ENCODE measurements at regions not wholly inside any gene's neighbourhood (a gene's known extent, or its start where the extent isn't known, plus 50 kb on each side); places are given as distances from the start of the nearest gene placed in this dataset.

DNA sequence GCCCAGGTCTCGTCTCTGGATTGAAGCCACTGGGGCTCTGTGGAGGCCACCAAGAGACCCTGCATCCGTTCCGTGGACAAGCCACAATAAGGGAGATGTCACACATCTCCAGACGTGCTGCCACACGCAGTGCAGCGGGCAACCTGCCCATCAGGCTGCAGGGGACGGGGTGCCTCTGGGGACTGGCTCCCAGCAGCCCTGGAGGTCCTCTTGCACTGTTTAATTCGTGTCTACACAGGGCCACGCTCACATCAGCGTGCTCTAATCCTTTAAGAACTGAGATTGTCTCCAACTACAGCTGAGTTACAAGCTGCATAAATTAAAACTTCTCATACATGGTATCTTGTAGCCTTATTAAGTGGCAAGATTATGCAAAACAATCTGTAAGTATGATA lies 1232.2 kb downstream of the BRD1 start:
- TF ChIP-seq, protein P1, sequence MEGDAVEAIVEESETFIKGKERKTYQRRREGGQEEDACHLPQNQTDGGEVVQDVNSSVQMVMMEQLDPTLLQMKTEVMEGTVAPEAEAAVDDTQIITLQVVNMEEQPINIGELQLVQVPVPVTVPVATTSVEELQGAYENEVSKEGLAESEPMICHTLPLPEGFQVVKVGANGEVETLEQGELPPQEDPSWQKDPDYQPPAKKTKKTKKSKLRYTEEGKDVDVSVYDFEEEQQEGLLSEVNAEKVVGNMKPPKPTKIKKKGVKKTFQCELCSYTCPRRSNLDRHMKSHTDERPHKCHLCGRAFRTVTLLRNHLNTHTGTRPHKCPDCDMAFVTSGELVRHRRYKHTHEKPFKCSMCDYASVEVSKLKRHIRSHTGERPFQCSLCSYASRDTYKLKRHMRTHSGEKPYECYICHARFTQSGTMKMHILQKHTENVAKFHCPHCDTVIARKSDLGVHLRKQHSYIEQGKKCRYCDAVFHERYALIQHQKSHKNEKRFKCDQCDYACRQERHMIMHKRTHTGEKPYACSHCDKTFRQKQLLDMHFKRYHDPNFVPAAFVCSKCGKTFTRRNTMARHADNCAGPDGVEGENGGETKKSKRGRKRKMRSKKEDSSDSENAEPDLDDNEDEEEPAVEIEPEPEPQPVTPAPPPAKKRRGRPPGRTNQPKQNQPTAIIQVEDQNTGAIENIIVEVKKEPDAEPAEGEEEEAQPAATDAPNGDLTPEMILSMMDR (IDR thresholded peaks at IDR 0.05; ENCODE audit: low read depth, low read length): no peak
- Histone ChIP-seq H3K4me3 (no peak overlapping the region), H3K27ac (no peak overlapping the region), H3K4me1 (ENCODE audit: low read depth) (no peaks in the 10 kb centered on the region), H3K27me3 (no peaks in the 10 kb centered on the region), H3K36me3 (no peaks in the 10 kb centered on the region), H3K9me3 (ENCODE audit: low read depth) (no peaks in the 10 kb centered on the region)
- DNase-seq (ENCODE audit: low read depth in 1 of 2, low spot score in 1 of 2): no peak

- Histone ChIP-seq H3K4me3 (no peak overlapping the region), H3K36me3 (no peaks in the 10 kb centered on the region), H3K4me1 (ENCODE audit: low read depth) (no peaks in the 10 kb centered on the region), H3K27ac (no peak overlapping the region), H3K27me3 (no peaks in the 10 kb centered on the region), H3K9me3 (ENCODE audit: low read depth) (no peaks in the 10 kb centered on the region)
- TF ChIP-seq, protein P1 (IDR thresholded peaks at IDR 0.05; ENCODE audit: low read depth, low read length): no peak
- DNase-seq (ENCODE audit: low read depth in 1 of 2, low spot score in 1 of 2): no peak
Measured at GRCh38 chr22:48594757-48595510, 1232.7 kb downstream of the BRD1 start.

- H3K4me3 ChIP-seq: no peak overlapping the region
- DNase-seq (ENCODE audit: low read depth in 1 of 2, low spot score in 1 of 2): no peak
- TF ChIP-seq, protein P1 (IDR thresholded peaks at IDR 0.05; ENCODE audit: low read depth, low read length): no peak
- no peaks in the 10 kb centered on the region for H3K4me1 ChIP-seq (ENCODE audit: low read depth)
- H3K27me3 ChIP-seq: no peaks in the 10 kb centered on the region
- no peaks in the 10 kb centered on the region for H3K9me3 ChIP-seq (ENCODE audit: low read depth)
- H3K36me3 ChIP-seq: no peaks in the 10 kb centered on the region
- H3K27ac ChIP-seq: no peak overlapping the region
Measured at GRCh38 chr22:48594016-48594756, 1233.5 kb downstream of the BRD1 start.

DNA sequence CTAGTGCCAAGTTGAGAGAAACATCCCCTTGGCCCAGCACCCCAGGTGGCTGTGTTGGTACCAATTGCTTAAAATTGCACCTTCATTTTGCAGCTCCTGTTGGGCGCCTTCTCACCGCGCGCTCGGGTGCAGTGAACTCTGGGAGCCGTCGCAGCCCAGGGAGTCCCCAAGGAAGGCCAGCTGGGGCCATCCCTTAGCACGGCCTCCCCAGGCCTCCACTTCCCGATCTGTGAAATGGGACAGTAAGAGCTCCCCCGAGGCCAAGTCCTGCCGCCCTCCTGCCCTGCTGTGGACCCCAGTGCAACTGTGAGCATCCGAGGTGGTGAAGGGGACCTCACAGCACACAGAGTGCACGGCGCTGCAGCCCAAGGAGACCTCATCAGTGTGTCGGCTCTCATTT lies 1234.1 kb downstream of the BRD1 start:
- DNase-seq (ENCODE audit: low read depth in 1 of 2, low spot score in 1 of 2): no peak
- Histone ChIP-seq H3K27me3 (no peaks in the 10 kb centered on the region), H3K27ac (no peak overlapping the region), H3K4me1 (ENCODE audit: low read depth) (no peaks in the 10 kb centered on the region), H3K36me3 (no peaks in the 10 kb centered on the region), H3K9me3 (ENCODE audit: low read depth) (no peaks in the 10 kb centered on the region), H3K4me3 (no peak overlapping the region)
- TF ChIP-seq, protein P1 (IDR thresholded peaks at IDR 0.05; ENCODE audit: low read depth, low read length): no peak

GRCh38 chr22:48592931-48593330 lies 1234.7 kb downstream of the BRD1 start:
- H3K27ac ChIP-seq: no peak overlapping the region
- TF ChIP-seq, protein P1 (IDR thresholded peaks at IDR 0.05; ENCODE audit: low read depth, low read length): no peak
- no peak for DNase-seq (ENCODE audit: low read depth in 1 of 2, low spot score in 1 of 2)

More at GRCh38 chr22:48592931-48593330, 1234.7 kb downstream of the BRD1 start:
- no peak overlapping the region for H3K4me3 ChIP-seq
- no peaks in the 10 kb centered on the region for H3K36me3 ChIP-seq
- no peaks in the 10 kb centered on the region for H3K27me3 ChIP-seq
- H3K9me3 ChIP-seq (ENCODE audit: low read depth): no peaks in the 10 kb centered on the region
- no peaks in the 10 kb centered on the region for H3K4me1 ChIP-seq (ENCODE audit: low read depth)
